MCF 10A (cell line): ENCODE measurements at regions not wholly inside any gene's neighbourhood (a gene's known extent, or its start where the extent isn't known, plus 50 kb on each side); places are given as distances from the start of the nearest gene placed in this dataset.

ENCODE experiments used
- BruUV-seq: library from RNA; stranded (reverse); fragments of 400-500 nt; replicated peaks from 2 replicates; lab custom pipeline; 2021; lab: Mats Ljungman, UMichigan
- CTCF ChIA-PET: fragments of 300-600 bp; sonication (Branson Sonifier 250); formaldehyde crosslinking; extraction: SDS; loops from one replicate; lab custom pipeline; 2021; ENCODE audit warnings: antibody characterized with exemption, inconsistent platforms; lab: Yijun Ruan, JAX
- POLR2A ChIA-PET: fragments of 300-600, 350-650 bp; sonication (Branson Sonifier 250); formaldehyde crosslinking; extraction: SDS; loops from one replicate; lab custom pipeline; 2020; ENCODE audit warnings: antibody characterized with exemption, inconsistent platforms; lab: Yijun Ruan, JAX
- DNase-seq: peaks from one replicate; pipeline ENCODE4 v3.0.0-alpha.2; 2018; ENCODE audit not compliant: unreplicated experiment
- H3K27ac Mint-ChIP-seq: one replicate; pipeline ENCODE4 v1.8.0; 2022; ENCODE audit warnings: mild to moderate bottlenecking, low read depth, mixed read lengths; ENCODE audit not compliant: unreplicated experiment
- H3K27me3 Mint-ChIP-seq: one replicate; pipeline ENCODE4 v1.8.0; 2022; ENCODE audit warnings: mixed read lengths; ENCODE audit not compliant: insufficient read depth, unreplicated experiment
- H3K36me3 Mint-ChIP-seq: one replicate; pipeline ENCODE4 v1.8.0; 2022; ENCODE audit warnings: mild to moderate bottlenecking, moderate library complexity, mixed read lengths; ENCODE audit not compliant: insufficient read depth, unreplicated experiment
- H3K4me1 Mint-ChIP-seq: one replicate; pipeline ENCODE4 v1.8.0; 2022; ENCODE audit warnings: mixed read lengths; ENCODE audit not compliant: insufficient read depth, unreplicated experiment
- H3K4me3 Mint-ChIP-seq: one replicate; pipeline ENCODE4 v1.8.0; 2022; ENCODE audit warnings: mild to moderate bottlenecking, moderate library complexity, mixed read lengths; ENCODE audit not compliant: unreplicated experiment
- H3K9me3 Mint-ChIP-seq: one replicate; pipeline ENCODE4 v1.8.0; 2022; ENCODE audit warnings: mixed read lengths; ENCODE audit not compliant: unreplicated experiment
- intact Hi-C: fragments of 100-400 bp; cut with micrococcal nuclease; formaldehyde crosslinking; loops from 2 replicates; pipeline ENCODE4 v1.14.1; 2022
- TF ChIP-seq, protein P1 (sequence below): fragments of 200-600 bp; IDR thresholded peaks from one replicate; pipeline ENCODE4 v1.8.0; 2022; ENCODE audit warnings: antibody characterized with exemption, mild to moderate bottlenecking; ENCODE audit not compliant: unreplicated experiment

DNA sequence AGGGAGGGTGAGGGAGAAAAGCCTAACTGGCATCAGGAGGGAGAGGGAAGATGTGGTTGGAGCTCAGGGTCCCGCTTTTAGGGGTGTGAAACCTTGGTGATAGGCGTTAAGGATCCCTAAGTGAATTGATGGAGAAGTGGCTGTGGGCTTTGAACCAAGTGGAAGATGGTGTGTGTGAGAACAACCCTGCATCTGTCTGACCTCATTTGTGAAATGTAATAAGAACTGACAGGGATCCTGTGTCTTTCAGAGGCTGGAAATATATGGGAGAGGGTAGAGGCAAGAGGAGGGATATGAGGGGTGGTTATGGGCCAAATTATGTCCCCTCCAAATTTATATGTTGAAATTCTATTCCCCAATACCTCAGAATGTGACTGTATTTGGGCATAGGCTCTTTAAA is 63.8 kb upstream of the NRXN3 start:
- POLR2A ChIA-PET, result no interaction called here
- BruUV-seq, result no TSS peak
- intact Hi-C loops, result no loop called here
- no peak overlapping the region for H3K27ac Mint-ChIP-seq
- H3K4me1 Mint-ChIP-seq, result no peaks in the 10 kb centered on the region
- H3K27me3 Mint-ChIP-seq, result peaks cover 55% of the 10 kb centered on the region
- no peaks in the 10 kb centered on the region for H3K36me3 Mint-ChIP-seq
- no peak overlapping the region for H3K4me3 Mint-ChIP-seq
- DNase-seq, result no peak
- CTCF ChIA-PET, result no interaction called here
- TF ChIP-seq, protein P1, sequence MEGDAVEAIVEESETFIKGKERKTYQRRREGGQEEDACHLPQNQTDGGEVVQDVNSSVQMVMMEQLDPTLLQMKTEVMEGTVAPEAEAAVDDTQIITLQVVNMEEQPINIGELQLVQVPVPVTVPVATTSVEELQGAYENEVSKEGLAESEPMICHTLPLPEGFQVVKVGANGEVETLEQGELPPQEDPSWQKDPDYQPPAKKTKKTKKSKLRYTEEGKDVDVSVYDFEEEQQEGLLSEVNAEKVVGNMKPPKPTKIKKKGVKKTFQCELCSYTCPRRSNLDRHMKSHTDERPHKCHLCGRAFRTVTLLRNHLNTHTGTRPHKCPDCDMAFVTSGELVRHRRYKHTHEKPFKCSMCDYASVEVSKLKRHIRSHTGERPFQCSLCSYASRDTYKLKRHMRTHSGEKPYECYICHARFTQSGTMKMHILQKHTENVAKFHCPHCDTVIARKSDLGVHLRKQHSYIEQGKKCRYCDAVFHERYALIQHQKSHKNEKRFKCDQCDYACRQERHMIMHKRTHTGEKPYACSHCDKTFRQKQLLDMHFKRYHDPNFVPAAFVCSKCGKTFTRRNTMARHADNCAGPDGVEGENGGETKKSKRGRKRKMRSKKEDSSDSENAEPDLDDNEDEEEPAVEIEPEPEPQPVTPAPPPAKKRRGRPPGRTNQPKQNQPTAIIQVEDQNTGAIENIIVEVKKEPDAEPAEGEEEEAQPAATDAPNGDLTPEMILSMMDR, result no peak
- peaks cover 6% of the 10 kb centered on the region for H3K9me3 Mint-ChIP-seq

GRCh38 chr14:78107166-78107565 is 63.0 kb upstream of the NRXN3 start:
- POLR2A ChIA-PET, result no interaction called here
- H3K36me3 Mint-ChIP-seq, result no peaks in the 10 kb centered on the region
- intact Hi-C loops, result no loop called here

DNA sequence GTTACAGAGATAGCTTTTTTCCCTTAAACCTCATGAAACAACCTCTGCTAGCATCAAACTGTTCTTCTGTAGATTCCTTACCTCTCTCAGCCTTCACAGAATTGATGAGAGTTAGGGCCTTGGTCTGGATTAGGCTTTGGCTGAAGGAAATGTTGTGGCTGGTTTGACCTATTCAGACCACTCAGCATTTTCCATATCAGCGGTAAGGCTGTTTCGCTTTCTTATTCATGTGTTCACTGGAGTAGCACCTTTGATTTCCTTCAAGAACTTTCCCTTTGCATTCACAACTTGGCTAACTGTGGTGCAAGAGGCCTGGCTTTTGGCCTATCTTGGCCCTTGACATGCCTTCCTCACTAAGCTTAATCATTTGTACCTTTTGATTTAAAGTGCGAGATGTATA is 50.7 kb upstream of the NRXN3 start:
- no peaks in the 10 kb centered on the region for H3K4me1 Mint-ChIP-seq
- intact Hi-C loops, result no loop called here
- H3K9me3 Mint-ChIP-seq, result peaks cover 14% of the 10 kb centered on the region
- no TSS peak for BruUV-seq
- H3K27ac Mint-ChIP-seq, result no peak overlapping the region
- no peak for DNase-seq
- TF ChIP-seq, protein P1, result no peak
- H3K36me3 Mint-ChIP-seq, result no peaks in the 10 kb centered on the region
- POLR2A ChIA-PET, result no interaction called here
- no peak overlapping the region for H3K4me3 Mint-ChIP-seq
- CTCF ChIA-PET, result no interaction called here
- H3K27me3 Mint-ChIP-seq, result peaks cover 17% of the 10 kb centered on the region

More at GRCh38 chr14:78107166-78107565, 63.0 kb upstream of the NRXN3 start:
- H3K4me1 Mint-ChIP-seq, result no peaks in the 10 kb centered on the region
- peaks cover 50% of the 10 kb centered on the region for H3K27me3 Mint-ChIP-seq
- CTCF ChIA-PET, result no interaction called here
- H3K27ac Mint-ChIP-seq, result no peak overlapping the region
- no peak overlapping the region for H3K4me3 Mint-ChIP-seq
- TF ChIP-seq, protein P1, result no peak
- H3K9me3 Mint-ChIP-seq, result peaks cover 6% of the 10 kb centered on the region
- no TSS peak for BruUV-seq
- no peak for DNase-seq
